ENCODE measurements at regions not wholly inside any gene's neighbourhood (a gene's known extent, or its start where the extent isn't known, plus 50 kb on each side); places are given as distances from the start of the nearest gene placed in this dataset.

DNA sequence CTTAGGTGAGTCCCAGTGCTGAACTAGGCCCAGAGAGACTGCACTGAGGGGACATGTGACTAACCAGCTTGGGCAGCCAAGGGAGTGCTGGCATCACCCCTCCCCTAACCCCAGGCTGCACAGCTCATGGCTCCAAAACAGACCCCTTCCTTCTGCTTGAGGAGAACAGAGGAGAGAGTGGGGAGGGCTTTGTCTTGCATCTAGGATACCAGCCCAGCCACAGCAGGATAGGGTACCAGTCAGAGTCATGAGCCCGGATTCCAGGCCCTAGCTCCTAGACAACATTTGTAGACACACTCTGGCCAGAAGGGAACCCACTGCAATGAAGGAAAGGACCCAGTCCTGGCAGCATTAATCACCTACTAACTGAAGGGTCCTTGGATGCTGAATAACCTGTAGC lies 49.9 kb upstream of the PLSCR4 start:
- no peaks in the 10 kb centered on the region for H3K27me3 ChIP-seq (replicated peaks)
- in situ Hi-C loops (cut with HindIII; ENCODE audit: low pct_ligation_motif_present, low sequenced_read_pairs), result no loop called here
- TF ChIP-seq, protein P1, sequence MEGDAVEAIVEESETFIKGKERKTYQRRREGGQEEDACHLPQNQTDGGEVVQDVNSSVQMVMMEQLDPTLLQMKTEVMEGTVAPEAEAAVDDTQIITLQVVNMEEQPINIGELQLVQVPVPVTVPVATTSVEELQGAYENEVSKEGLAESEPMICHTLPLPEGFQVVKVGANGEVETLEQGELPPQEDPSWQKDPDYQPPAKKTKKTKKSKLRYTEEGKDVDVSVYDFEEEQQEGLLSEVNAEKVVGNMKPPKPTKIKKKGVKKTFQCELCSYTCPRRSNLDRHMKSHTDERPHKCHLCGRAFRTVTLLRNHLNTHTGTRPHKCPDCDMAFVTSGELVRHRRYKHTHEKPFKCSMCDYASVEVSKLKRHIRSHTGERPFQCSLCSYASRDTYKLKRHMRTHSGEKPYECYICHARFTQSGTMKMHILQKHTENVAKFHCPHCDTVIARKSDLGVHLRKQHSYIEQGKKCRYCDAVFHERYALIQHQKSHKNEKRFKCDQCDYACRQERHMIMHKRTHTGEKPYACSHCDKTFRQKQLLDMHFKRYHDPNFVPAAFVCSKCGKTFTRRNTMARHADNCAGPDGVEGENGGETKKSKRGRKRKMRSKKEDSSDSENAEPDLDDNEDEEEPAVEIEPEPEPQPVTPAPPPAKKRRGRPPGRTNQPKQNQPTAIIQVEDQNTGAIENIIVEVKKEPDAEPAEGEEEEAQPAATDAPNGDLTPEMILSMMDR (IDR thresholded peaks at IDR 0.05; ENCODE audit: low read depth, low read length, missing control alignments), result no peak
- no peaks in the 10 kb centered on the region for H3K36me3 ChIP-seq (replicated peaks)
- H3K27ac ChIP-seq, result no peak overlapping the region
- no peak overlapping the region for H3K4me3 ChIP-seq (ENCODE audit: low read depth, low read length)
- DNase-seq, result no peak

Data from brain microvascular endothelial cell (primary cell).